Medulla oblongata (tissue), 1 donor: ENCODE measurements at regions not wholly inside any gene's neighbourhood (a gene's known extent, or its start where the extent isn't known, plus 50 kb on each side); places are given as distances from the start of the nearest gene placed in this dataset.
"Not testable (repeated sequence)": the region's sequence is repeated elsewhere in the genome, so short reads cannot be mapped to it uniquely, and the experiment has no call there.

Experiments
- DNase-seq: peaks from one replicate; pipeline ENCODE4 v3.0.0-alpha.2; 2015; ENCODE audit errors: extremely low spot score

DNA sequence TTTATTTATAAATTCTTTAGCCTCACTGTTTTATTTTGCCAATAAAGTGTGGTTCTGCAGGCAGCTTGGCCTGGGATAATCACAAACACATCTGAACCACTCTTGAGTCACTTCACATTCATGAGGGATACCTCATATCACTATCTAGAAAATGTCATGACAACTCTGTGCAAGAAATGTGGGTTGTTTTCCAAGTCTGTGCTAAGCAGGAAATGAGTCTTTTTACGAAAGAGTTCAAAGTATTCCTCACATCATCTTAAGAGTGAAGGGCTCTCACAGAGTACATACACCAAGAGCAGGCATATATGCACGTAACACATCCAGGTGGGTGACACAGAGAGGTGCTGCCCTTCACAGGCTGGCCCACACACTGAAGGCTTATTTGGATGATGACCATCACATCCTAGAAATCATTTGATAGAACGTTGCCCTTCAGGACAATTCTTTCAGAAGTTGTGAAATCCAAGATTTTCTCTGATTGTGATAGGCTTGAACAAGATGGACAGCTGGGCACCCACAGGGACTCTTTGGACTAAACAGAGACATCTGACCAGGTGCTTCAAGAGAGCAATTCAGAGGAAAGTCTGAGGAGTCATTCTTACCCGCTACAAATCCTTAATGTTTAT, 811.1 kb upstream of the LRATD1 start:
- DNase-seq = no peak

DNA sequence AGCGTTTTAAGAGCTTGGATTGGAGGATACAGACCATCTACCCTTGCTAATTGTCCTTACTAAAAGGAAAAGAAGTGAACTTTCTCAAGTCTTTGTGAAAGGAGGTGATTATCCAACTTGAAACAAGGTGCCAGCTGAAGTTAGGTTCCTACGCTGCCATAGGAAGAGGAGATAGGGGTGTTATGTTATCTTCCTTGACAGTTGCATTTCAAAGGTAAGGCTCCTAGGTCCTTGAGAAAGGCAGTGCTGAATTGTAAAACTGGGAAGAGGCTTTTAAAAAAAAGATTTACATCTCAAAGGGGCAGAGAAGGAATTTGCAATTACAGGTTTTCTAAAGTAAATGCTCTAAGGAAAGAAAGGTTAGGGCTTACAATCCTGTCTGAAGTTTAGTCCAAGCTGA, 810.2 kb upstream of the LRATD1 start:
- DNase-seq = no peak

DNA sequence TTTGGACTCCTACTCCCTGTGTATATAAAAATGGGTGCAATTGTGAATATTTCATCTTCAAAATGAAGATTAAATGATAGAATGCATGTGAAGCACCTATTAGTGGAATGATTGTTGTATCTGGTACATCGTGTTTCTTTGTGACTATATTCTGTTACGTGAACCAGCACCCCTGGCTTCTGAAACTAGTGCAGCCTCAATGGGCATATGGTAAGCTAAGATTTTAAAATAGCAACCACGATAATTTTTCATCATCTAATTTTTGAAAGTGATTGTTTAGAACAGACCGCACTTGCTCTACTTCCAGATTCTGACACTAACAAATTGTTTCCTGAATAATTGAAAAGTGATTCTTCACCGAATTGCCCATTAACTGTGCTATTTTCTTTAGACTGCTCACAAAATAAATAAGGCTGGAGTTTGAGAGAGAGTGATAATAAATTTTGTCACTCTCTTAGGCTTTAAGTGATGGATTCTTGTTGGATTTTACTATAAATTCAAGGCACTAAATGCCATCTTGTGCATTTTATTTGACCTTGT, 806.1 kb upstream of the LRATD1 start:
- DNase-seq = no peak

DNA sequence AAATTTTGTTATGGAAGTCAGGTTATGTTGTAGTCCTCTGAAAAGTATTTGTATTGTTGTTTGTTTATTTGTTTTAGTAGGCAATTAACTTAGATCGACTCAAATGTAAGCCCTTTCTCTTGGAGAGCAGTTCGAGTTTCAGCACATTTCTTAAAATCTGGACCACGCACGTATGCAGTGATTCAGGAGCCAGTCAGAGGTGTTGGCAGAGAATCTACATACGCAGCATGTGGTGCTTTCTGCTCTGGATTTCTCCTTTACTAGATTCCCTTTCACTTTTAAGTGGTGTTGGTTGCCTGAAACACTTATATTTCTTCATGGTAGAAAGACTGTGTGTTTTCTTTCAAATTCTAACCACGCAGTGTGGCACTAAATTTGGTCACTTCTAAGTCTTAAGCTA, 773.9 kb upstream of the LRATD1 start:
- no peak for DNase-seq

DNA sequence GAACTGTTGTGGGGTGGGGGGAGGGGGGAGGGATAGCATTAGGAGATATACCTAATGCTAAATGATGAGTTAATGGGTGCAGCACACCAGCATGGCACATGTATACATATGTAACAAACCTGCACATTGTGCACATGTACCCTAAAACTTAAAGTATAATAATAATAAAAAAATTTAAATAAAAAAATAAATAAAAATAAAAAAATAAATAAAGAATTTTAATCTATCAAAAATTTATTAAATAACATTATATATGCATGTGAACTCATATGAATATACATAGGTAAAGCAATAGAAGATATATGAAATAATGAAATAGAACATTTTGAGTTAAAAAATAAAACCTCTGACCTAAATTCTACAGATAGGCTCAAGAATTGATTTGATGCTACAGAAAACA, 764.2 kb upstream of the LRATD1 start:
- DNase-seq = not testable (repeated sequence)

DNA sequence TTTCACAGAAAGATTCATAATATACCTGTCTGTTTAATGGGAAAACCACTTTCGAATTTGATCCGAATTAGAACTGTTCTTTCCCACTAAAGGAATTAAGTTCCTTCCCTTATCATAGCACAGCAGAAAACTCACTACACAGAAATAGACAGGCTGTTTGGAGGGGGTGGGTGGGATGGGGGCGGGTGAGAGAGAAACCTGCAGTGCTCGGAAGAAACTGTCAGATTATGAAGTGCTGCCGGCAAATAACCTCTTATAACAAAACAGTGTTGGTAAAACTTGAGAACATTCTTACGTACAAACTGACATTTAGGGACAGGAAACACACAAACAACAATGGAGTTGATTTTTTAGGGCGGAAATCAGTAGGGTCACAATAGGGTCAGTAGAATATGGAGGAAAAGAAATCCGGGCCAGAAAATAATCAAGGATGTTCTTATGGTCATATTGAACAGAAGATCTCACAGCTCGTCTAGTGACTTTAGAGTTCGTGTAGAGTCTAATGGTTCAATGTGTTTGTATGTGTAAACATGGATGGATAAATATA, 756.0 kb upstream of the LRATD1 start:
- DNase-seq = no peak

DNA sequence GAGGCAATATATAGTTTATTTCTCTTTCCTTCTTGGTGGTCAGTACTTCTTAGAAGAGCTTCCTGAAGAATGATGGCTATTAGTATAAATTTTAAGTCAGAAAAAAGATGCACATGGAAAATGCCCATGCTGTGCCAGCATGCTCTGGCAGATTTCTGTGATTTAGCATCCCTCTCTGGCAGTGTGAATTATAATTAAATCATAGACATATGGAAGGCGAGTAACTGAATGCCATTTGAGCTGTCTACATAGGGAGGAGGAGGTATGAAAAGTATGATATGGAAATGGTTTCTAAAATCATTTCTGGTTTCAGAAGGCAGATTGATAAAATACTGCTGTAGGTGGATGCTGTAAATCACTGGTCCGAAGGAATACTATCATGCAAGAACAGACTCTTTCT, 754.9 kb upstream of the LRATD1 start:
- no peak for DNase-seq

DNA sequence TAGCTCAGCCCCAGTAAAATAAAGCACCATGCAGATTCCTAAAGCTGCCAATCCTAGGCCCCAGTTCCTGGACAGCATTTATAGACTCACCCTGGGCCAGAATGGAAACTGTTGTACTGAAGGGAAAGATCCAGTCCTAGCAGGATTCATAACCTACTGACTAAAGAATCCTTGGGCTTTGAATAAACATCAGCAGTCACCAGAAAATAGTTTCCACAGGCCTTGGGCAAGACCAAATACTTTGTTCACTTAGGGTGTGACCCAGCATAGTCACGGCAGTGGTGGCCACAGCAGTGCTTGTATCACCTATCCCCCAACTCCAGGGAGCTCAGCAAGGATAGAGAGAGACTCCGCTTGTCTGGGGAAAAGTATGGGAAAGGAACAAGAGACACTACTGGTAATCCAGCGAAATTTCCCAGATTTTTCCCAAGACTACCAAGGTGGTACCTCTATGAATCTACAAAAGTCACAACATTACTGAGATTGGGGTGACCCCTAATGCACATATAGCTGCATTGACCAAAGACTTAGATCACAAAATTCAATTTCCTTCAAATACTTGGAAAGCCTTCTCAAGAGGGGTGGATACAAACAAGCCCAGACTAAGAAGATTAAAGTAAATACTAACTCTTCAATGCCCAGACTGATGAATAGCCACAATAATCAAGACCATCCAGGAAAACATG, 748.1 kb upstream of the LRATD1 start:
- no peak for DNase-seq

DNA sequence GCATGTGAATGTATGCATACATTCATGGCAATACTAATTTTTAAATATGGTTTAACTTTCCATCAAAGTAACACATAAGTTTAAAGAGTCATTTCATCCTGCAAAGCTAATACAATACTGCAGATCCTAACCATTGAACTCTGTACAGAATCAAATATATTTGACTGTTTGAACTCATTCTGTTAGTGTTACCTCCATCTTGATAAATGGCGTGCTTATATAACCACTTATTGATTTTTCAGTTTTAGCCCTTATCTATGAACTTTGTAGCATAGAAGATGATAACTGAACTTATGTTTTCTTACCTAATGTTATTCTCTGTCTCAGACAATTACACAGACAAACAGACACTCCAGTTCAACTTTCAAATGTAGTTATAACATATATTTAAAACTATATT, 731.0 kb upstream of the LRATD1 start:
- no peak for DNase-seq

DNA sequence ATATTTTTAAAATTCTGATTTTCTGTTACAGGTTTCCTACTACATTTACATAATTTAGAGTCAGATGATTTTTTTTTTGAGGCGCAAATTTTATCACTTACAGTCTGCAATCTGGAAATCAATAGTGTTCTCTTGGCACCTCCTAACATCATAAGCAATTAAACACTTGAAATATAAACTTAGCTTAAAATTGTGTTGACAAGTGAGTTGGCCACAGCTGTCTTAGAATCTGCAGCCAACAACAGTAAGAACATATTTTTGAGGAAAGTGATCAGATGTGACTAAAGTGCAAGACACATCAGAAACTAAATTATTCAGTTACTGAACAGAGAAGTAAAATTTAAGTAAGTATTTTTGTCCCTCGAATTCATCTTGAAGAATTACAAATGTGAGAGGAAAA, 726.7 kb upstream of the LRATD1 start:
- DNase-seq = no peak

DNA sequence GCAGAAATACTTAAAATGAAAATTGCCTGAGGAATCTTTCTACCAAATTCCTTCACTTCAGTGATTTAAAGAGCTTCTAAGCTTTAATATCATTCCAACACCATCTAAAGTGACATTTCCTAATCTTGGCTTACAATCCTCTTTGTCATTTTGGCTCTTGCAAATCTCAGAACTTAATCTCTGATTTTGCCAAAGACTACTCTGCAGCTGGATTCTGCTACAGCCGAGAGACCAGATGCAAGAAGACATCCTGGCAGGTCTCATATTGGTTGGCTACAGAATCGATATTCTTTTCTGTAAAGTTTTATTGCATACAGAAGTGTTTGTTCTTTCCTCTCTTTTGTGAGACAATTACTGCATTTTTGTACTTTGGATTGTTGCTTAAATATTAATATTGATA, 716.5 kb upstream of the LRATD1 start:
- DNase-seq = no peak

DNA sequence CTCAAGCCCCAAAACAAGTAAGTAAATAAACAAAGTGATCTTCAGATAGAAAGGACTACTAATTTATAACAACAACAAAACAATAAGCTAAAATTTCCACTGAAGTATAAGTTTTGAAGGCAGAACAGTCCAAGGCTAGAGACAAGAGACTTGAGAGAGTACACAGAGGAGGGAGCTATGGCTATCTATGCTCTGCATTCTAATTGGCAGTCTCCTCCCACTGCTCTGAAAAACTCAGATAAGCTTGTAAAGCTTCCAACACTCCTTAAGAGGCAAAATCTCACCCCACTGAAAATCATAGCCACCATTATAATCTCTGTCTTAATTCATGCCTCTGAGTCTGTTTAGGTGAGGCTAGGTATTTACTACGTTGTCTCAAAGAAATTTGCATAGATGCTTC, 714.6 kb upstream of the LRATD1 start:
- no peak for DNase-seq

DNA sequence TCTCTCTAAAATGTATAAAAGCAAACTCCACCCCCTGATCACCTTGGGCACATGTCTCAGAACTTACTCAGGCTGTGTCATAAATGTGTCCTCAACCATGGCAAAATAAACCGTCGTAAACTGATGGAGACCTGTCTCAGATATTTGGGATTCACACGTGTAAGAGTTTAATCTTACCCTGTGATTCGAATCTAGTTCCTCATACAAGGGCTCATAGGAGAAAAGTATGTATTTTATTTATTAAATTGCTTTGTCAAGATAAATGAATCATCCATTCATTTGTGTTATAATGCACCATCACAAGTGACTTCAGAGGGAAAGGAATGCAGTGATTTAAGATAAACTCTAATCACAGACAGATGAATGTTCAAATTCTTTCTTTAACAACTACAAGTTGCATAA, 712.5 kb upstream of the LRATD1 start:
- no peak for DNase-seq

DNA sequence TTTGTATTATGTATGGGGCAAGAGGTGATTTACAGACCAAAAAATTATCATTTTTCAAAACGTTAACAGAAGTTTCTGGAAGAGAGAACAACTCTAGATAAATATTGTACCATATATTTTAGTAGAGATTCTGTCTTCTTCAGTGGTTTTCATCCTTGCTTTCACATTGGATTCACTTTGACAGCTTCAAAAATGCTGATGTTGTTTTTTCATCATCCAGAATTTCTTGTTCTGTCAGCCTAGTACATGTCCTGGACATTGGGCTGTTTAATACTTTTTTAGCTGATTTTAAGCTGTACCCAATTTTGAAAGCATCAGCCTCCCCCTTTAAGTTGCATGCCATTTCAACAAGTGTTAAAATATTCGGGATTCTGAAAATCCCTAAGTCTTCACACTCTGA, 711.3 kb upstream of the LRATD1 start:
- no peak for DNase-seq

DNA sequence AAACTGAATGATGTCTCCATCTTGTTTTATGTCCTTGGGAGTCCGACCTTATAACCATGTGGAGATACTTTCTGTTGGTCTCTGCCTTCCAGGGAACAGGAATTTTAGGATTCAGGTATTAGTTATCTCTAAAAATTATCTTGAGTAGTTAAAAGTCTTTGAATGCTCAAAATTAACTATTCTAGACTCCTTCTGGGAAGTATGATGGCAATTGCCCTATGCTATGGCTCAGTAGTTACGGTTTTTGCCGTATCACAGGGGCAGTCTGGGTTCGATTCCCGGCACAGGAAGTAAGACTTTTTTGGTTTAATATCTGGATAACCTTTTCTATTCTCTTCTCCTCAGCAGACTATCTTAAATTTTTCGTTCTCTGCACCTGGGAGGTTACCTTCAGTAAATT, 708.7 kb upstream of the LRATD1 start:
- DNase-seq = no peak

DNA sequence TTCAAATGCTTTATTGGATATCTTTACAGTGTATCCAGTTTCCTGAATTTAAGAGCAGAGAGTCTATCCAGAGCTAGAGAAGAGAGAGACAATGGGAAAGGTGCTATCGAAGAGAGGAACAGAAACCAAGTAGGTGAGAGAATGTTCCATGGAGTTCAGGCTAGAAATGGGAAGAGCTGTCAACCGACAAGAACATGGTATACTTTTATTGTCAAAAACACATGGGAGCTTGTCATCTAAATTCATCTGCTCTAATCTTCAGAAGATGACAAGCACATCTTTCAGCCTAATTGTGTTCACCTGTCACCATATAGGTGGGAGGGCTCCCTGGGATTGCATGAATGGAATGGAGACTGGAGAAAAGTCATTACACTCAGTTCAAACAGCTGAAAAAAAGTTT, 690.4 kb upstream of the LRATD1 start:
- DNase-seq = no peak

DNA sequence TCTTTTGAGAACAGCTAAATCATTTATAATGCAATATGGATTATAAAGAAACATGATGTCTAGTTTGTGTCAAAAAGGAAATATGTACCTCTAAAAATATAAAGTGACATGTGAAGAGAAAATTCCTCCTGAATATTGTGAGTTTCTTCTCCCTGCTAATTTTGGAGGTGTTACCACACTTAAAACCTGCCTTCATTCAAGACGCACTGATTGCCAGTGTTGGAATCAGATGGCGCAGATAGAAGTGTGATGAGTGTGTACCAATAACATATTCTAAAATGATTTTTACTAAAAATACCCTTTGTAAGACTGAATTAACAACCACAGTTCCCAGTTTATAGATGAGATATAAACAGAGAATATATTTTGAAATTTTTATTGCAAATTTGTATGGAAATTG, 681.8 kb upstream of the LRATD1 start:
- no peak for DNase-seq

DNA sequence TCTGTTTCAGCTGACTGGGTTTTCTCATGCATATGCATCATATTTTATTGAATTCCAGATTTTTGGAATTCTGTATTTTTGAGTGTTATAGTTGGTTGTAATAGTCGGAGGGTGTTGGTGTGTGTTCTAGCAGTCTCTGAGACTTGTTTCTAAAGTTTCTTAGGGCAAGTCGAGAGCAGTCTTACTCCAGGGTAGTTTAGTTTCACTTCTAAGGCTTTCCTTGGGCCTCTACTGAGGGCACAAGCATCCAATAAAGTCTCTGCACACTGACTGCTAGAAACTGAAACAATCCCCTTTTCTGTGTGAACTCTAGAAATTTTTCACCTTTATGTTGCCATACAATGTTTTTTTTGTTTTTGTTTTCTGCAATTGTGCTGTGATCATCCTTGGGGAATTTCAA, 663.7 kb upstream of the LRATD1 start:
- DNase-seq = no peak

DNA sequence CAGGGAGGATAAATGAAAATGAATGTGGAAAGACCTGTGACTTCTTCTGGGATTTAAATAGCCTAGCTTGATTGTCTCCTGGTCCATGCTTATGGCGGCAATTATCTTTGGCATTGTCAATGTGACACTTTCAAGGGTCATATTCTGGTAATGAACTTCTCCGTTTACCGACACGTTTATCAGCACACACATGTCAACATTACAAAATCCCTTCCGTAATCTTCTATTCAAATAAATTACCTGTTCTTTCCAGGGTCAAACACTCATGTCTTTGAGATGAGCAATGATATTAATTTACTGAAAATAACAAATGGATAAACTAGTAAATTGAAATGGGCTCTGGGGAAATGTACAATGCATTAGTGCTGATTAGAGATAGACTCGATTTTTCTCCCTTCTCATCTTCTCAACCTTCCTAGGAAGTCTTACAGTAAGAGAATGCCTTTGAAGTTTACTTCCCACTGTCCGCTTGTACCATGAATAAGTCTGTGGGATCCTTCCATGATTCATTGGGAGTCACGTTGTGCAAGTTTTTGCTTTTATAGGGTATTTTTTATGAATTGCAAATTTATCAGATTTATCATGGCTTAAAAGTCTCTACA, 646.3 kb upstream of the LRATD1 start:
- DNase-seq = no peak

DNA sequence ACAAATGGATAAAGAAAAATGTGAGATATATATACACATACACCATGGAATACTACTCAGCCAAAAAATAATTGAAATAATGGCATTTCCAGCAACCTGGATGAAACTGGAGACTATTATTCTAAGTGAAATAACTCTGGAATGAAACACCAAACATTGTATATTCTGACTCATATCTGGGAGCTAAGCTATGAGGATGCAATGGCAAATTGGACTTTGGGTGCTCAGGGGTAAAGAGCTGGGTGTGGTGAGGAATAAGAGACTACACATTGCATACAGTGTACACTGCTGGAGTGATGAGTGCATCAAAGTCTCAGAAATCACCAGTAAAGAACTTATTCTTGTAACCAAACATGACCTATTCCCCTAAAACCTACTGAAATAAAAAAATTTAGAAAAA, 636.0 kb upstream of the LRATD1 start:
- DNase-seq = no peak

DNA sequence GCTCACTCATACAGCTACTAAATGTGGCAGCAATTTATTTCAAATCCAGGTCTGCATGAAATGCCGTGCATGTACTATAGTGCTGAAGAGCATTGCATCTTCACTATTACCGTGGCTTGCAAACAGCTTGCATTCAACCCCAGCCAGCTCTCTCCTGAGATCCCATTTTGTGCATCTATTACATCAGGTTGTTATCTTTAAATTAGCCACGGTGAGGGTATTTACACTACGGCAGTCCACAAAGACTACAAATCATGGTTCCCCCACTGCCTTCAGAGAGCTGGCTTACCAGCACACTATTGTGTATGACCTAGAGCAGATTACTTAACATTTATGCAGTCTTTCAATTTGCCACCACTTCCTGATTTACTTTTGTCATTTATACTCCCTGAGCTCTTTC, 621.3 kb upstream of the LRATD1 start:
- no peak for DNase-seq

DNA sequence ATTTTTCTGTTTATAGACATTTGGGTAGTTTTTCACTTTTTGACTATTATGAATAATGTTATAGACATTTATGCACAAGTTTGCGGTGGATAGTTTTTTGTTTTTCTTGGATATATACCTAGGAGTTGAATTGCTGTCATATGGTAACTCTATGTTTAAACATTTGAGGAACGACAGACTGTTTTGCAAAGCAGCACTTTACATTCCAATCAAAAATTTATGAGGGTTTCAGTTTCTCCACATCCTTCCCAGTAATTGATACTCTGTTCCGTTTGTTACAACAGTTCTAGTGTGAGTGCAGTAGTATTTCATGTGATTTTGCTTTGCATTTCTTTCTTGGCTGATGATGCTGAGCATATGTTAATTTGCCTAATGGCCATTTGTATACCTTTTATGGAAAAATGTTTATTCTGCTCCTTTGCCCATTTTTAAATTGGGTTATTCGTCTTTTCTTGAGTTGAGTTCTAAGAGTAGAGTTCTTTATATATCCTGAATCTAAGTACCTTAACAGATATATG, 617.3 kb upstream of the LRATD1 start:
- no peak for DNase-seq
